ENCODE measurements at regions not wholly inside any gene's neighbourhood (a gene's known extent, or its start where the extent isn't known, plus 50 kb on each side); places are given as distances from the start of the nearest gene placed in this dataset.

DNA sequence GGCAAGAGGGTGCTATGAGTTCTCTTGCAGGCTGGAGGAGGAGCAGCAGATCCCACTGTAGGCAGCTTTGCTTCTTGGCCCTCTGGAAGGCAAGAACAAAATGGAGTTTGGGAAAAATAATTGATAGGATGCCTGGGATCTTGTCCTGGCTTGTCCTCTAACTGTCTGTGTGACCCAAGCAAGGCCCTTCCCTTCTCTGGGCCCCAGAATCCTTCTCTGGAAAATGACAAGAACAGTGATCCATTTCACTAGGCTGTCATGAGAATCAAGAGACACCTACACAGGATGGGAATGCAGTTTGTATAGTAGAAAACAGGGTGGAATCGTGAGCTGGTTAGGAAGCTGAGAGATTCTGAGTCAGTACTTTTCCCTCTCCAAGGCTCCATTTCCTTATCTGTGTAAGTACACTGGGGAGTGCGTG lies 133.3 kb downstream of the PJA1 start:
- Histone ChIP-seq H3K27ac (ENCODE audit: low read depth, low read length) (no peak overlapping the region), H3K4me3 (ENCODE audit: low read depth, low read length) (no peak overlapping the region), H3K36me3 (ENCODE audit: control insufficient read depth, insufficient read depth, low read length) (no peaks in the 10 kb centered on the region), H3K4me1 (ENCODE audit: control insufficient read depth, insufficient read depth, low read length) (peaks cover 6% of the 10 kb centered on the region), H3K9me3 (ENCODE audit: control insufficient read depth, insufficient read depth, low read length) (no peaks in the 10 kb centered on the region), H3K27me3 (ENCODE audit: control insufficient read depth, insufficient read depth, low read length) (peaks cover 2% of the 10 kb centered on the region)
- whole genome bisulfite sequencing (ENCODE audit: insufficient coverage), result 100% methylated on average over 1 of the region's 2 CpGs
- DNase-seq (ENCODE audit: low read depth in 4 of 6, low spot score in 6 of 6), result no peak

- Histone ChIP-seq H3K9me3 (ENCODE audit: control insufficient read depth, insufficient read depth, low read length) (no peaks in the 10 kb centered on the region), H3K27ac (ENCODE audit: low read depth, low read length) (no peak overlapping the region), H3K4me1 (ENCODE audit: control insufficient read depth, insufficient read depth, low read length) (no peaks in the 10 kb centered on the region), H3K27me3 (ENCODE audit: control insufficient read depth, insufficient read depth, low read length) (peaks cover 2% of the 10 kb centered on the region), H3K36me3 (ENCODE audit: control insufficient read depth, insufficient read depth, low read length) (no peaks in the 10 kb centered on the region), H3K4me3 (ENCODE audit: low read depth, low read length) (no peak overlapping the region)
- WGBS (ENCODE audit: insufficient coverage), result 53% methylated on average over 2 of the region's 3 CpGs
- DNase-seq (ENCODE audit: low read depth in 4 of 6, low spot score in 6 of 6), result no peak
Observed at GRCh38 chrX:69031181-69031580, 134.1 kb downstream of the PJA1 start.

- Histone ChIP-seq H3K27me3 (ENCODE audit: control insufficient read depth, insufficient read depth, low read length) (no peaks in the 10 kb centered on the region), H3K9me3 (ENCODE audit: control insufficient read depth, insufficient read depth, low read length) (no peaks in the 10 kb centered on the region), H3K27ac (ENCODE audit: low read depth, low read length) (no peak overlapping the region), H3K4me3 (ENCODE audit: low read depth, low read length) (no peak overlapping the region), H3K36me3 (ENCODE audit: control insufficient read depth, insufficient read depth, low read length) (no peaks in the 10 kb centered on the region), H3K4me1 (ENCODE audit: control insufficient read depth, insufficient read depth, low read length) (no peaks in the 10 kb centered on the region)
- no peak for DNase-seq (ENCODE audit: low read depth in 4 of 6, low spot score in 6 of 6)
- 66% methylated on average over 7 of the region's 7 CpGs for WGBS (ENCODE audit: insufficient coverage)
Observed at GRCh38 chrX:69029771-69030170, 135.5 kb downstream of the PJA1 start.

DNA sequence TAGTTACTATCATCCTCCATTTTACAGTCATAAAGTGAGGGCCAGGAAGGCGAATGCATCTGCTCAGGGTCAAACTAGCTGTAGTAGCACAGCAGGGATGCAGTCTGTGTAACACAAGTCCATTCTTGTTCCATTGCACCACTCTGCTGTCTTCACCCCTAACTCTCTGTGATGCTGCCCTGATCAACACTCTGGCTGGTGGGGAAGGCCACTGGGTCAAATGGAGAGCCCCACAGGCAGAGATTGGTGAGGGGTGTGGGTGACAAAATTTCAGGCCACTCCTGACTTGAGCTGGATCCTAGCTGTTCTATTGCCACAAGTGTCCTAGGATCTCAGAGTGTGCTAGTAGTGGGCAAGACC lies 136.5 kb downstream of the PJA1 start:
- DNase-seq (ENCODE audit: low read depth in 4 of 6, low spot score in 6 of 6), result no peak
- no peaks in the 10 kb centered on the region for H3K27me3 ChIP-seq (ENCODE audit: control insufficient read depth, insufficient read depth, low read length)
- H3K27ac ChIP-seq (ENCODE audit: low read depth, low read length), result no peak overlapping the region
- H3K4me3 ChIP-seq (ENCODE audit: low read depth, low read length), result no peak overlapping the region
- peaks cover 4% of the 10 kb centered on the region for H3K4me1 ChIP-seq (ENCODE audit: control insufficient read depth, insufficient read depth, low read length)
- 86% methylated on average over 1 of the region's 1 CpG for WGBS (ENCODE audit: insufficient coverage)
- H3K9me3 ChIP-seq (ENCODE audit: control insufficient read depth, insufficient read depth, low read length), result no peaks in the 10 kb centered on the region
- no peaks in the 10 kb centered on the region for H3K36me3 ChIP-seq (ENCODE audit: control insufficient read depth, insufficient read depth, low read length)

DNA sequence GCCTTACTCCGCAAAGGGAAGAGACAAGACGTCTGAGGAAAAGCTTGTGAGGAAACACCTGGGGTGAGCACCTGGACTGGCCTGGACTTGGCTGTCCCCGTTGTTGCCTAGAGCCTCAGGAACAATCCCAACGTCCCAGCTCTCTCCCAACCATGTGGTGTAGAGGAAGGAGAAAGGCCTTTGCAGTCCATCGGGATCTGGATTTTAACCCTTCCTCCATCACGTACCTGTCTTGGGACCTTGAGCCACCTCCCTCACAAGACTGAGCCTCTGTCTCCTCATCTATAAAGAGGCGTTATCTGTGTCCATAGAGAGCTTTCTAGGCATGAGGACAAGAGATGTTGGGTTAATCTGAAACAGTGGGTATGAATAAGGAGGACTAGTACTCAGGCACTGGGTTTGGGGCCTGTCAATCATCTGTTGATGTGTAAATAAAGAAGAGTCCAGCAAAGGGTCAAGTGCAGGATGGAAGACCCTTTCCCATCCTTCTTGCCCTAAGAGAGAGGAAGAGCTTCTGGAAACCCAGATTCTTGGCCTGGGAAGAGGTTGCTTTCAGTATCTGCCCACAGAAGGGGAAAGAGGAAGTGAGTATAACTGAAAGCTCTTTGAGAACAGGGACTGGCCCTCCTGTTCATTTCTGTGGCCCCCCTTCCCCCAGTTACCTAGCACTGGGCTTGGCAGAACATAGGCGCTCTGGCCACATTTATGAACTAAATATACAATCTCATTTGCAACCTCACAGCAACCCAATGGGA lies 137.1 kb downstream of the PJA1 start:
- H3K27me3 ChIP-seq (ENCODE audit: control insufficient read depth, insufficient read depth, low read length), result no peaks in the 10 kb centered on the region
- no peak for DNase-seq (ENCODE audit: low read depth in 4 of 6, low spot score in 6 of 6)
- H3K9me3 ChIP-seq (ENCODE audit: control insufficient read depth, insufficient read depth, low read length), result no peaks in the 10 kb centered on the region
- H3K36me3 ChIP-seq (ENCODE audit: control insufficient read depth, insufficient read depth, low read length), result no peaks in the 10 kb centered on the region
- H3K4me3 ChIP-seq (ENCODE audit: low read depth, low read length), result no peak overlapping the region
- H3K27ac ChIP-seq (ENCODE audit: low read depth, low read length), result no peak overlapping the region
- H3K4me1 ChIP-seq (ENCODE audit: control insufficient read depth, insufficient read depth, low read length), result peaks cover 4% of the 10 kb centered on the region
- WGBS (ENCODE audit: insufficient coverage), result 100% methylated on average over 1 of the region's 8 CpGs

DNA sequence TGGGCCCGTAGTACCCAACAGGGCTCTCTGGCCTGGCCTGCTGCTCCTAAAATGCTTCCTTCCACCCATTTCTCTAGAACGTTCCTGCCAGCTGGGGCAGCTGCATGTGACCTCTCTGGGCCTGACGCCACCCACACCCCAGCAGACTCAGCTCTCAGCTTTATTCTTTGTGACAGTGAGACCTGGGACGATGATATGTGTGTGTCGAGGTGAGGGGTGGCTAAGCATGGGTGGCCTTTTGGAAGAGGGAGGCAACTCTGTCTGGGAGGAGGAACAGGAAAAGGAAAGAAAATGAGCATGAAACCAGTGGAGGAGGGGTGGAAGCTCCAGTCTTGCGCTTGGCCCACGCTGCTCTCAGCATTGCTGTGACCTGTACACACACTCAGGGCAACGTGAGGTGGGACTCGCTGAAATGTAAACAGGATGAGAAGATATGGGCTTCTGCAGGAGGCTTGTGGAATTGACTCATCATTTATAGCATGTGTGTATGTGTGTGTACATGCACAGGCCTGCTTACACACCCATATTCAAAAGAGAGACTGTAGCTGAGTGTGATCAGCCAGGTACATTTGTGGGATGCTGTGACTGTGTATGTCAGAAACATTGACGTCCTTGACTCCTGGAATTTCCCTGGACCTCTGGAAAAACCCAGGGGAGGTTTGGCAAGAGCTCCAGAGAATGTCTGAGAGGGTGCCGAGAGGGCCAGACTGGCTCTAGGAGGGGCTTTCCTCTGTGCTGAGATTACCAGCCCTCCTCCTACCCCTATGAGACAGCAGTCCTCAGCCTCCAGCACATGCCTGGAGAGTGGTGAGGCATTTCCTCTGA lies 137.9 kb downstream of the PJA1 start:
- WGBS (ENCODE audit: insufficient coverage), result 66% methylated on average over 6 of the region's 11 CpGs
- H3K4me1 ChIP-seq (ENCODE audit: control insufficient read depth, insufficient read depth, low read length), result peaks cover 4% of the 10 kb centered on the region
- H3K27ac ChIP-seq (ENCODE audit: low read depth, low read length), result no peak overlapping the region
- H3K36me3 ChIP-seq (ENCODE audit: control insufficient read depth, insufficient read depth, low read length), result no peaks in the 10 kb centered on the region
- no peak for DNase-seq (ENCODE audit: low read depth in 4 of 6, low spot score in 6 of 6)
- no peaks in the 10 kb centered on the region for H3K27me3 ChIP-seq (ENCODE audit: control insufficient read depth, insufficient read depth, low read length)
- no peaks in the 10 kb centered on the region for H3K9me3 ChIP-seq (ENCODE audit: control insufficient read depth, insufficient read depth, low read length)
- no peak overlapping the region for H3K4me3 ChIP-seq (ENCODE audit: low read depth, low read length)

DNA sequence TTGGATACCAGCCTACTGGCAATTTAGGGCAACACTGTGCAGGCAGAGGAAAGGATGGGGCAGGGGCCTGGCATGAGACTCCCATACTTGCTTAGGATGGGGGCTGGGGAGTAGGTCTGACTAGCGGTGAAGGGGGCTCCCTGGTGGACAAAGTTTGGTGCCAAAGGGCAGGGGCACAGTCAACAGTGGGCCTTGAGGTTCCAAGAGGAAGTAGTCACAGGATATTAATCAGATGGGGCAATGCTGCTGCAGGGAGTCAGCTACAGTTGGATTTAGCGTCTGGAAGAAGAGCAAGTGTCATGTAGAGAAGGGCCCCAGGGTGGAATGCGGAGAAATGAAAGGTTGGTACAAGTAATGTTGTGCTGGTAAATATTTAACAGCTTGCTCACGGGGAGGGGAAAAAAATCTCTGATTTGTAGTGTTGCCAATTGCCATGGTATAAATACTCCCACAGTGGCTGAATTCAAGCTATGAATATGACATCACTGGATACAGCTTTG lies 139.4 kb downstream of the PJA1 start:
- no peaks in the 10 kb centered on the region for H3K27me3 ChIP-seq (ENCODE audit: control insufficient read depth, insufficient read depth, low read length)
- H3K36me3 ChIP-seq (ENCODE audit: control insufficient read depth, insufficient read depth, low read length), result no peaks in the 10 kb centered on the region
- H3K9me3 ChIP-seq (ENCODE audit: control insufficient read depth, insufficient read depth, low read length), result no peaks in the 10 kb centered on the region
- H3K4me1 ChIP-seq (ENCODE audit: control insufficient read depth, insufficient read depth, low read length), result peaks cover 11% of the 10 kb centered on the region
- DNase-seq (ENCODE audit: low read depth in 4 of 6, low spot score in 6 of 6), result no peak
- H3K27ac ChIP-seq (ENCODE audit: low read depth, low read length), result no peak overlapping the region
- WGBS (ENCODE audit: insufficient coverage), result 60% methylated on average over 2 of the region's 4 CpGs
- H3K4me3 ChIP-seq (ENCODE audit: low read depth, low read length), result no peak overlapping the region

DNA sequence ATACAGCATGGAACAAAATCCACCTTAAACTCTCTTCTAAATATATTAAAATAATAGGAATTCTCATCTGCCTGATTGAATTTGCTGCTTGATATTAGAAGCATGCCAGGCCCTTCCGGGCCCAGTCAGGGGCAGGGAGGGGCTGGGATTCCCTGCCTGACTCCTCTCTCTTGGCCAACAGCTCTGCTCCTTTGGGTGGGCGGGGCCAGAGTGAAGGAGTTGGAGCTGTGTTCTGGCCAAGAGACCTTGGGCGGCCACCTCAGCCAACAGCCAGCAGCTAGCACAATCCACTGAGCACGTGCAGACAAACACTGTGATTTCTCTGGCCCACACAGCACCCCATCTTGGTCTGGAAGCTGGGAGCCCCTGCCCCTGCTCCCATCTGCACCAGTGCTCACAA lies 140.3 kb downstream of the PJA1 start:
- Histone ChIP-seq H3K27me3 (ENCODE audit: control insufficient read depth, insufficient read depth, low read length) (no peaks in the 10 kb centered on the region), H3K4me3 (ENCODE audit: low read depth, low read length) (no peak overlapping the region), H3K9me3 (ENCODE audit: control insufficient read depth, insufficient read depth, low read length) (no peaks in the 10 kb centered on the region), H3K36me3 (ENCODE audit: control insufficient read depth, insufficient read depth, low read length) (no peaks in the 10 kb centered on the region), H3K4me1 (ENCODE audit: control insufficient read depth, insufficient read depth, low read length) (peaks cover 11% of the 10 kb centered on the region), H3K27ac (ENCODE audit: low read depth, low read length) (peak overlapping the region; percentile 30)
- WGBS (ENCODE audit: insufficient coverage), result 44% methylated on average over 4 of the region's 4 CpGs
- peak in 1 of 6 donors; percentile 65 for DNase-seq (ENCODE audit: low read depth in 4 of 6, low spot score in 6 of 6)

- H3K4me3 ChIP-seq (ENCODE audit: low read depth, low read length), result no peak overlapping the region
- no peaks in the 10 kb centered on the region for H3K36me3 ChIP-seq (ENCODE audit: control insufficient read depth, insufficient read depth, low read length)
- H3K27me3 ChIP-seq (ENCODE audit: control insufficient read depth, insufficient read depth, low read length), result no peaks in the 10 kb centered on the region
- H3K27ac ChIP-seq (ENCODE audit: low read depth, low read length), result peak overlapping the region; percentile 30
- 43% methylated on average over 9 of the region's 10 CpGs for WGBS (ENCODE audit: insufficient coverage)
- no peaks in the 10 kb centered on the region for H3K9me3 ChIP-seq (ENCODE audit: control insufficient read depth, insufficient read depth, low read length)
- peak in 2 of 6 donors; percentile 33 to 50 for DNase-seq (ENCODE audit: low read depth in 4 of 6, low spot score in 6 of 6)
- H3K4me1 ChIP-seq (ENCODE audit: control insufficient read depth, insufficient read depth, low read length), result peaks cover 11% of the 10 kb centered on the region
Observed at GRCh38 chrX:69024161-69024736, 141.0 kb downstream of the PJA1 start.
